ENCODE measurements at regions not wholly inside any gene's neighbourhood (a gene's known extent, or its start where the extent isn't known, plus 50 kb on each side); places are given as distances from the start of the nearest gene placed in this dataset.

DNA sequence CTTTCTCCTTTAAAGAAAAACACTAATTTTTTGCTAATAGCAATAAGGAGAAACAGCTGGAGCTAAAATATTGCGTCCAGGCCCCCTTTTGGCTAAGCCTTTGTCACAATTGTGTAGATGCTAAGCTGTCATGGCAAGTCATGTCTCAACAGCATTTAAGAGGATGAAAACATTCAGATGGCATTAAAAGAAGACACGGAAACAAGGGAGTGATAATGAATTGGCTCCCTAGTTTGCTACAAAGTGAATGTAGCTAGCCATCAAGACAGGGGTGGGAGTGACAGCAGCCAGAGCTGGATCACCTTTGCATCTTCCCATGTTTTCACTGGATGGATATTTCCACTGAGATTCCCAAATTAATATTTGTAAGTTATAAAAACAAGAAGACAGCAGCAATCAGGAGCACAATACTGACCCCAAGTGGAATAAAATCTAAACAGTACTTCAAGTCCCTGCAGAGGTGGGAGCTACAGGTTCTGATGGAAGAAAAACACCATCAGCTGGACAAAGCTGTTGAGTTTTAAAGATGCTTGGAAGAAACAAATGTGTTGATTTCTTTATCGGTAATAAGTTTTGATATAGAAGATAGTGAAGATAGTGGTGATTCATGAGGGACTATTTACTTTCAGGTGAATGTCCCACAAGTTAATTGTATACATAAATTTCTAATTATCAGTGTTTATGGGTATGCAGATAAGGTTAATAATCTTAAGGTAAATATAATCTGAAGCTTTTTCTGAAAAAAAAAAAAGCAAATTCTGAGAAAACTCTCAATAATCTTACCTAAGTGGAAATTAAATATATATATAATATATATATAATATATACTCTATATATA is 129.4 kb downstream of the SLC16A9 start:
- CTCF ChIA-PET = interaction anchor here (0.8 to 1.1 kb wide), 2 partner anchors 19 to 31 kb away, joined by 3 to 4 read pairs; no protein-coding TSS in a partner anchor
- TF ChIP-seq FOXK2 (IDR thresholded peaks at IDR 0.05) (no peak), TARDBP (IDR thresholded peaks at IDR 0.05) (no peak), ZNF384 (IDR thresholded peaks at IDR 0.05) (no peak), LEF1 (IDR thresholded peaks at IDR 0.05; ENCODE audit: borderline replicate concordance) (no peak), SP1 (IDR thresholded peaks at IDR 0.05) (no peak), BHLHE40 (IDR thresholded peaks at IDR 0.05; ENCODE audit: borderline replicate concordance) (no peak), ELF4 (IDR thresholded peaks at IDR 0.05) (no peak), NFRKB (IDR thresholded peaks at IDR 0.05) (no peak), ARNT (IDR thresholded peaks at IDR 0.05) (no peak), FOXM1 (IDR thresholded peaks at IDR 0.05; ENCODE audit: borderline replicate concordance) (no peak), CTBP1 (IDR thresholded peaks at IDR 0.05; ENCODE audit: borderline replicate concordance) (no peak), FOXA1 (IDR thresholded peaks at IDR 0.05) (no peak), HDGF (IDR thresholded peaks at IDR 0.05; ENCODE audit: borderline replicate concordance) (no peak), SUZ12 (IDR thresholded peaks at IDR 0.05) (no peak), L3MBTL2 (conservative IDR thresholded peaks at IDR 0.05) (no peak)
- TF ChIP-seq, protein P1, sequence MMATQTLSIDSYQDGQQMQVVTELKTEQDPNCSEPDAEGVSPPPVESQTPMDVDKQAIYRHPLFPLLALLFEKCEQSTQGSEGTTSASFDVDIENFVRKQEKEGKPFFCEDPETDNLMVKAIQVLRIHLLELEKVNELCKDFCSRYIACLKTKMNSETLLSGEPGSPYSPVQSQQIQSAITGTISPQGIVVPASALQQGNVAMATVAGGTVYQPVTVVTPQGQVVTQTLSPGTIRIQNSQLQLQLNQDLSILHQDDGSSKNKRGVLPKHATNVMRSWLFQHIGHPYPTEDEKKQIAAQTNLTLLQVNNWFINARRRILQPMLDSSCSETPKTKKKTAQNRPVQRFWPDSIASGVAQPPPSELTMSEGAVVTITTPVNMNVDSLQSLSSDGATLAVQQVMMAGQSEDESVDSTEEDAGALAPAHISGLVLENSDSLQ (IDR thresholded peaks at IDR 0.05) = no peak
- POLR2A ChIA-PET = interaction anchor here (0.6 kb wide), 1 partner anchor 817 kb away, joined by 3 read pairs; no protein-coding TSS in a partner anchor
- peak; percentile 29 for DNase-seq (ENCODE audit: extremely low spot score)

- ChIA-PET CTCF (no interaction called here), POLR2A (no interaction called here)
- TF ChIP-seq, protein P1 (IDR thresholded peaks at IDR 0.05) = no peak
- TF ChIP-seq SUZ12 (IDR thresholded peaks at IDR 0.05) (no peak), FOXM1 (IDR thresholded peaks at IDR 0.05; ENCODE audit: borderline replicate concordance) (no peak)
- no peak for DNase-seq (ENCODE audit: extremely low spot score)
These were observed 130.9 kb downstream of the SLC16A9 start for GRCh38 chr10:59578741-59579140.

- DNase-seq (ENCODE audit: extremely low spot score) = no peak
- CTCF ChIA-PET = no interaction called here
- POLR2A ChIA-PET = no interaction called here
- TF ChIP-seq FOXM1 (IDR thresholded peaks at IDR 0.05; ENCODE audit: borderline replicate concordance) (no peak), FOXK2 (IDR thresholded peaks at IDR 0.05) (no peak), NFRKB (IDR thresholded peaks at IDR 0.05) (no peak), ELF4 (IDR thresholded peaks at IDR 0.05) (no peak), FOXA1 (IDR thresholded peaks at IDR 0.05) (no peak), SUZ12 (IDR thresholded peaks at IDR 0.05) (no peak), TARDBP (IDR thresholded peaks at IDR 0.05) (no peak), LEF1 (IDR thresholded peaks at IDR 0.05; ENCODE audit: borderline replicate concordance) (no peak), CTBP1 (IDR thresholded peaks at IDR 0.05; ENCODE audit: borderline replicate concordance) (no peak), SP1 (IDR thresholded peaks at IDR 0.05) (no peak), ZNF384 (IDR thresholded peaks at IDR 0.05) (no peak), BHLHE40 (IDR thresholded peaks at IDR 0.05; ENCODE audit: borderline replicate concordance) (no peak), ARNT (IDR thresholded peaks at IDR 0.05) (no peak), HDGF (IDR thresholded peaks at IDR 0.05; ENCODE audit: borderline replicate concordance) (no peak), L3MBTL2 (conservative IDR thresholded peaks at IDR 0.05) (no peak)
- TF ChIP-seq, protein P1 (IDR thresholded peaks at IDR 0.05) = no peak
These were observed 131.7 kb downstream of the SLC16A9 start for GRCh38 chr10:59577984-59578383.

DNA sequence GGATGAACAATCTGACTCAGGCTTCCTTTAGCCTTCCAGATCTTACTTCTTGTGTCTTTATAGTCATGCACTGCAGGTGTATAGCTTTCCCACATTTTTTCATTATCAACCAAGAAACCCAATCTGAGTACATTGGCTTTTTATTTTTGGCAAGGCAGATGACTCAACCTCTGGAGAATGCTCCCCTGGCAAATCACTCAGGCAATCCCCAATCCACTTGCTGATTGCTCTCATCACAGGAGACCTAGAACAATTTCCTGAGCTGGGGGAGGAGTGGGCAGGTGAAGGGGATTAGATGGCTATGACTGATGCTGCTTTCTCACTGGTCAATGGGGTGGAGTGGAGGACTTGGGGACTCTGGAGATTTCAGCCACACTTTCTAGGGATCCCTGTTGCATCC is 134.4 kb downstream of the SLC16A9 start:
- TF ChIP-seq FOXK2 (IDR thresholded peaks at IDR 0.05) (no peak), TARDBP (IDR thresholded peaks at IDR 0.05) (no peak), NFRKB (IDR thresholded peaks at IDR 0.05) (no peak), FOXM1 (IDR thresholded peaks at IDR 0.05; ENCODE audit: borderline replicate concordance) (no peak), SUZ12 (IDR thresholded peaks at IDR 0.05) (no peak), ARNT (IDR thresholded peaks at IDR 0.05) (no peak), SP1 (IDR thresholded peaks at IDR 0.05) (no peak), ZNF384 (IDR thresholded peaks at IDR 0.05) (no peak), ELF4 (IDR thresholded peaks at IDR 0.05) (no peak)
- ChIA-PET CTCF (no interaction called here), POLR2A (no interaction called here)
- DNase-seq (ENCODE audit: extremely low spot score) = no peak

DNA sequence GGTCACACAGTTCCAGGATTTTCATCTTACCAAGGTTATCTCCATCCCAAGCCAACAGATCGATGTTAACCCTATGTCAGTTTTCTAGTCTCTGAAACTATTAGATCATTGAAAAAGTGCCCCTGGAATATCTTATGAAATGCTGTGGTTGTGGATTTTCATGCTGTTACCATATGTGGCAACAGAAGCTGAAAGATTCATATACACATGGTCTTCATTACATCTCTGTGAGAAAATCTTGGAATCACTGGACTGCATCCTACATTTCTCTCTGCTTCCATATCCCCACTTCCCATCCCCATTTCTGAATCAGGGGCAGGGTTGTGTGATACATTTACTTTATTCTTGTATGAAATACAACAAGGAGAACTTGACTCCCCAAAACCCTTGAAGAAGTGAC is 146.1 kb downstream of the SLC16A9 start:
- ChIA-PET CTCF (no interaction called here), POLR2A (no interaction called here)
- no peak for DNase-seq (ENCODE audit: extremely low spot score)
- no peak for TF ChIP-seq FOXK2 (IDR thresholded peaks at IDR 0.05)
- no peak for TF ChIP-seq SUZ12 (IDR thresholded peaks at IDR 0.05)
- TF ChIP-seq CTBP1 (IDR thresholded peaks at IDR 0.05; ENCODE audit: borderline replicate concordance) = no peak
- TF ChIP-seq SP1 (IDR thresholded peaks at IDR 0.05) = no peak
- no peak for TF ChIP-seq LEF1 (IDR thresholded peaks at IDR 0.05; ENCODE audit: borderline replicate concordance)
- no peak for TF ChIP-seq ZNF384 (IDR thresholded peaks at IDR 0.05)
- no peak for TF ChIP-seq FOXA1 (IDR thresholded peaks at IDR 0.05)

DNA sequence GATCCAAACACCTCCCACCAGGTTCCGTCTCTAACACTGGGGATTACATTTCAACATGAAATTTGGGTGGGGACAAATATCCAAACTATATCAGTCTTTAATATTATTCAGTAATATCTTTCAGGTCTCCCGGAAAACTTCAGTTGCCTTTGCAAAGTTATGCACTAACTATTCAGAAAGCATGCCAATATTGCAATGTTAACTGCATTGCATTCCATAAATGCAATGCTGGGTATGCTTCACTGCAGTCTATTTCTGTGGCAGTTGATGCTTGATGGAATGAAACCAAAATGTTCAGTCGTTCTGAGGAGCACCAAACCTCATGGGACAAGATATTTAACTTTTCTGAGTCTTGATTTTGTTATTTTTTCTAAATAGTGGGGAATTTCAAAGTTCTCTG is 147.5 kb downstream of the SLC16A9 start:
- CTCF ChIA-PET = no interaction called here
- no peak for DNase-seq (ENCODE audit: extremely low spot score)
- POLR2A ChIA-PET = no interaction called here
- TF ChIP-seq L3MBTL2 (conservative IDR thresholded peaks at IDR 0.05) (no peak), TARDBP (IDR thresholded peaks at IDR 0.05) (no peak), FOXA1 (IDR thresholded peaks at IDR 0.05) (no peak), HDGF (IDR thresholded peaks at IDR 0.05; ENCODE audit: borderline replicate concordance) (no peak), SP1 (IDR thresholded peaks at IDR 0.05) (no peak), FOXK2 (IDR thresholded peaks at IDR 0.05) (no peak), FOXM1 (IDR thresholded peaks at IDR 0.05; ENCODE audit: borderline replicate concordance) (no peak), ELF4 (IDR thresholded peaks at IDR 0.05) (no peak), NFRKB (IDR thresholded peaks at IDR 0.05) (no peak), SUZ12 (IDR thresholded peaks at IDR 0.05) (no peak), ARNT (IDR thresholded peaks at IDR 0.05) (no peak), ZNF384 (IDR thresholded peaks at IDR 0.05) (no peak), BHLHE40 (IDR thresholded peaks at IDR 0.05; ENCODE audit: borderline replicate concordance) (no peak), CTBP1 (IDR thresholded peaks at IDR 0.05; ENCODE audit: borderline replicate concordance) (no peak), LEF1 (IDR thresholded peaks at IDR 0.05; ENCODE audit: borderline replicate concordance) (no peak)
- TF ChIP-seq, protein P1 (IDR thresholded peaks at IDR 0.05) = no peak
